SHP77 treated with DMSO at 0.1 percent for 48 hours (cell line): ENCODE measurements at regions not wholly inside any gene's neighbourhood (a gene's known extent, or its start where the extent isn't known, plus 50 kb on each side); places are given as distances from the start of the nearest gene placed in this dataset.
"Not testable (repeated sequence)": the region's sequence is repeated elsewhere in the genome, so short reads cannot be mapped to it uniquely, and the experiment has no call there.

Experiments
- DNase-seq: peaks from one replicate; lab custom pipeline; 2025; lab: John Stamatoyannopoulos, UW

GRCh38 chr6:15176816-15177370, 69.0 kb upstream of the JARID2 start:
- DNase-seq = no peak

- DNase-seq = no peak
Measured at GRCh38 chr6:15183979-15184378, 61.9 kb upstream of the JARID2 start.

- no peak for DNase-seq
Measured at GRCh38 chr6:15184441-15184861, 61.4 kb upstream of the JARID2 start.

GRCh38 chr6:15185111-15185510, 60.8 kb upstream of the JARID2 start:
- DNase-seq = not testable (repeated sequence)

GRCh38 chr6:15193451-15193850, 52.4 kb upstream of the JARID2 start:
- not testable (repeated sequence) for DNase-seq

GRCh38 chr6:15194453-15194852, 51.4 kb upstream of the JARID2 start:
- DNase-seq = no peak
